Right hindlimb (tissue), 1 donor: ENCODE measurements at regions not wholly inside any gene's neighbourhood (a gene's known extent, or its start where the extent isn't known, plus 50 kb on each side); places are given as distances from the start of the nearest gene placed in this dataset.

Experiments
- DNase-seq: peaks from one replicate; pipeline ENCODE4 v3.0.0-alpha.2; 2018

GRCh38 chr22:25351631-25352293 lies 132.3 kb downstream of the CRYBB2 start:
- DNase-seq: no peak

DNA sequence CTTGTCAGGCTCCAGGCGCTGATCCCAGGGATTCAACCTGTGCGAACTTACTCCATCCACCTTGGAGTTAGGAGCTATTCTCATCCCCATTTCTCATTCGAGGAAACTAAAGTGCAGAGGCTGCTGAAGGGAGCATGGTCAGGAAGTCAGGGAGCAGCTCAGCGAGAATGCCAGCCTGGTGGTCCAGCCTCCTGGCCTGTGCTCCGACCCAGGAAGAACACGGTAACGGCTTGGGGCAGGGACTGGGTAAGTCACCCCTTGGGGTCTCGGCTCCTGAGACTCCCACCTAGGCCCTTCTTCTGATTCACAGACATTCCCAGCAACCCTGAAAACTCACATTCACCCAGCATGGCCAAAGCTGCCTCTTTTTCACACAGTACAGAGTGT lies 132.8 kb downstream of the CRYBB2 start:
- DNase-seq: no peak

DNA sequence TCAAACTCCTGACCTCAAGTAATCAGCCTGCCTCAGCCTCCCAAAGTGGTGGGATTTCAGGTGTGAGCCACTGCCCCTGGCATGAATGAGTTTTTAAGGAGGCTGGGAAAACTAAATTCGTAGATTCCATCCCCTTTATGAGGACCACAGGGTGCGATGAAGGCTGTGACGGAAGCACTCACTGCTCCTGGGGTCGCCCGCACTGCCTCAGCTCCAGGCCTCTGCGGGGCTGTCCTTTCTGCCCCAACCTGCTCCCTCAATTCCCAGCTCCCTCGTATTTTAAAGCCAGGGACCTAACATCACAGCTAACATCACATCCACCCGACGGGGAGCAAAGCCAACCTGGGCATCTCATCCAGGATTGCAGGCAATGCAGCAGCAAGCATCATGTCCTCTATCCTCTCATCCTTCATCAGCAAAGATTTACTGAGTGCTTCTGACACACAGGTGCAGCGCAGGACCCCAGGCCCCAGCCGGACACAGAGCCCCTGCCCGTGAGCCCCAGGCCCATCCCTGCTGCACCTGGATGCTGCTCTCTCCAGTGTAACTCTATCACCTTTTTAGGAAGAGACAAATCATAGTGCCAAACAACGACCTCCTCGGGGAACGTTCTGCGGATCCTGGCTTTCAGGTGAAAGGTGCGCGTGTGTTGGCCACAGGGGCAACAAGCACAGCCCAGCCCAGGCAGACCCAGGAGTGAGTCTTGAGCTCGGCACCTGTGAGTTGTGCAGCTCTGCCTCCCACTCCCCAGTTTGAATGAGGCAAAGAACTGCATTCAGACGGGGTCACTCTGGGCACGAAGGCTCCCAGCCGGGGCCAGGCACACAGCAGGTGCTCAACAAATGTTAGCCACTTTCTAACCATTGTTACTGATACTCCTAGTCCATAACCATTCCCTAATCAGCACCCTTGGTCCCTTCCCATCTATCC lies 134.3 kb downstream of the CRYBB2 start:
- DNase-seq: no peak

DNA sequence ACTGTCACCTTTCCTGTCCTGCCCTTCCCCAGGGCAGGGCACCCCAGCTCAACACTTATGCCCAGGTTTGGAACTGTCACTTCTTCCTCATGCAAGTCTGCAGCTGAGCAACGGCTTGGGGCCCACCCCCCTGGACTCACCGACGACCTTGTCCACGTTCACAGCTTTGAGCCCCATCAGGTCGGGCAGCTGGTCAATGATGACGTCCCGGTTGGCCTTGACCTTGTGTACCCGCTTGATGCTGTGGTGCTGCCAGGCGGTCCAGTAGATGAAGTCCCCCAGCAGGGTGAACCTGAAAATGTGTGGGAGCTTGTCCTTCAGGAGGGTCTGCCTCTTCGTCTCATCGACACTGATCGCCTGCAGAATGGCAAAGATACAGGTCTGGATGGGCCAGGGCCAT lies 135.0 kb downstream of the CRYBB2 start:
- no peak for DNase-seq

DNA sequence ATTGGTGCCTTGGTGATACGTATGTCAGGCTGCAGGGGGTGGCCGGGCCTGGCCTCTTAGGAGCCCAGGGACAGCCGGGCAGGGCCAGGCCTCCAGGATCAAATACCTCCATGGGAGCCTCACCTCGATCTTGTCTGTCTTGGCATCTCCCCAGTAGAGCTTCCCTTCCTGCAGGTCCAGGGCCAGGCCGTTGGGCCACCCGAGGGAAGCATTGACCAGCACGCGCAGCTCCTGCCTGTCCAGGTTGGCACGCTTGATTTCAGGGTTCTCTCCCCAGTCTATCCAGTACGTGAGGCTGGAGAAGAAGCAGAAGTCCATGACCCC lies 137.7 kb downstream of the CRYBB2 start:
- no peak for DNase-seq

- no peak for DNase-seq
These were observed 138.4 kb downstream of the CRYBB2 start for GRCh38 chr22:25357606-25358420.

DNA sequence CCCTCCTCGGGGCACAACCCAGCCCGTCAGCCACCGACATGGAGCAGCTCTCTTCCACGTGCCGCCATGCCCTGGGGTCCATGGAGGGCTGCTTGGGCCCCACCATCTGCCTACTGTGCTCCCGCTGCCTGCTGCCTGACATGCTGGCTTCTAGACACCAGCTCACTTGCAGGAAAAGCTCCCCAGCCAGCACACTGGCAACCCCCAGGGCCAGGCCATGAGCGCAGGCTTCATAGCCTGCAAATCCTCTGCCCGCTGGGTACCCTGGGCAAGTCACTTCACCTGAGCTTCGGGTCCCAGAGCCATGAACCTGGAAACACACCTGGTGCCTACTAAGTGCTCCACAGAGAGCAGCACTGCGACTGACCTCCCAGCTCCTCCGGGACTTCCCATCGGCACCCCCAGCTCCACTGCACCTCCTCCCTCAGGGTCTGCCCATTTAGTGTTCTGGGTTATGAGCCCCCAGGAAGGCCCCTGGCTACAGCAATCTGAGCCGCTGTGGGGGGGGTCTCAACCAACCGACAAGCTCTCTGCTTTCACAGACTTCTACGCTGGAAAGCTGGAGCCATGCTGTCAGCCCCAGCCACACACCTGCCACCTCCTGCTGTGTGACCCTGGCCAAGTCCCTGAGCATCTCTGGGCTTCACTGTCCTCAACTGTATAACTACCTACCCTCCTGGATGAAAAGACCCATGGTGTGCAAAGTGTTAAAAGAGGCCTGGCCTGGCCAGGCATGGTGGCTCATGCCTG lies 139.2 kb downstream of the CRYBB2 start:
- no peak for DNase-seq

DNA sequence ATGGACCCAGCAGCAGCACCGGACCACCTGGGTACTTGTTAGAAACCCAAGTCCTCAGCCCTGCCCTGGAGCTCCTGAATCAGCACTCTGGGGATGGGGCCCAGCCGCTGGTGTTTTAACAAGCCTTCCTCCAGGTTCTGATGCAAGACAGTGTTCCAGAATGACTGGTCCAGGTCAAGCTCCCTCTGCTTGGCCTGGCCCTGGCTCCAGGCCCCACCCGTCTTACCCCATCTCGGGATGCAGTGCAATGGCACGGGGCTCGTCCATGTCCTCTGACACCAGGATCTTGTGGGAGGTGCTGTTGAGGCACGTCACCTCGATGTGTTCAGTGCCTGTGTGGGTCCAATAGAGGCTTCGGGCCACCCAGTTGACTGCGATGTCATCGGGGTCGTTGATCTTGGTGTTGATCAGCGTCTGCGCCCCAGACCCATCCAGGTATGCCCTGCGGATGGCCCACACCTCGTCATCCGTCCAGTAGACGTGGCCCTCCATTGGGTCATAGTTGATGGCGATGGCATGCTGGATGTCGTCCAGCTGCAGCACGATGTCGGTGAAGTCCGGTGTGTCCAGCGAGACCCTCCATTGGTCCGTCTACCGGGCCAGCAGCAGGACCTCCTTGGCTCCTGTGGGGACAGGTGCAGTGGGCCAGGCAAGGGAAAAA lies 140.3 kb downstream of the CRYBB2 start:
- DNase-seq: no peak

- no peak for DNase-seq
These were observed 141.0 kb downstream of the CRYBB2 start for GRCh38 chr22:25360411-25360810.

DNA sequence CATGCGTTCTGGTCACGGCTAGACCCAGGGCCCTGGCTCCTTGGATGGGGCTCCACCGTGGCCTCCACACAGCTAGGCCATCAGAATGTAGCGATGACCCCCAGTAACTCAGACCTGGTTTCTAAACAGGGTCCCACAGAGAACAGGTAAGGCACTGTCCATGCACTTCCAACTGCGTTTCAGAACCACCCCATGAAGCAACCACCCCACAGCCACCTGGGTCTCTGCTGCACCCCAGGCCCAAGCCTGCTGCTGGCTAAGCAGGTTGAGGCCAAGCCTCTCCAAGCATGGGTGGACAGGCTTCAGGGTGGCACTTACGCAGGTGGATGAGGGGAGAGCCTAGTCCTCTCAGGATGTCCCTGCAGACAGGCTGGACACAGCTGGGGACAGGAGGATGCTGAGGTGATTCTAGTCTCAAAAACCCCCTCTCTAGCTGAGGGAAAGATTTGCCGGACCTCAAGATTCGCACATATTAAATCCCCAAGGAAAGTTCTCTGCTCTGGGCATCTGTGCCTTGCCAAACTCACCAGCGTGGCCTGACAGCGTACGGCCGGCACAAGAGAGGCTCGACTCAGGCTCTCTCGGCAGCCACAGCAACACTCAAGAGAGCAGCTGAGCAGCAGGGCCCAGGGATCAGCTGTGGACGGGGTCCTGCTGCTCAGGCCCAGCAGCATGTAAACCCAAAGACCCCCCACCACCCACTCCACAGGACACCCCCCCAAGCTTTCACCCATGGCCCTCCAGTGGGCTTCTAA lies 141.6 kb downstream of the CRYBB2 start:
- no peak for DNase-seq

- no peak for DNase-seq
These were observed 142.4 kb downstream of the CRYBB2 start for GRCh38 chr22:25361899-25362214.

- DNase-seq: peak; percentile 74
These were observed 142.9 kb downstream of the CRYBB2 start for GRCh38 chr22:25362215-25362882.

- no peak for DNase-seq
These were observed 143.4 kb downstream of the CRYBB2 start for GRCh38 chr22:25362883-25363240.

DNA sequence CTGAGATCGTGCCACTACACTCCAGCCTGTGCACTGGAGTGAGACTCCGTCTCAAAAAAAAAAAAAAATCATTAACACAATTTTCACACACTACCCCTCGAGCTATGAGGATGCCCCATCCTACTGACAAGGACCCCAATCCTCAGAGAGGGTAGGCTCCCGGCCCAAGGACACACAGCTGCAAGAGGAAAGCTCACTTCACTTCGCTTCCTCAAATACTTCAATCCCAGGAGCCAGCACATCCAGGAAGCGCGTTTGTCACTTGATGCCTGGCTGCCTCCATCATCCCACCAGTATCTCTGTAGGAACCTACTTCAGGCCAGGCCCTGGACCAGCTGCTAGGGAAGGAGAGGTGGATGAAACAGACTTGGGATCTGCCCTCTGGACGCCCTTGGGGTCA lies 144.0 kb downstream of the CRYBB2 start:
- DNase-seq: no peak

- DNase-seq: no peak
These were observed 144.8 kb downstream of the CRYBB2 start for GRCh38 chr22:25364281-25364680.

GRCh38 chr22:25364736-25365241 lies 145.3 kb downstream of the CRYBB2 start:
- DNase-seq: no peak

DNA sequence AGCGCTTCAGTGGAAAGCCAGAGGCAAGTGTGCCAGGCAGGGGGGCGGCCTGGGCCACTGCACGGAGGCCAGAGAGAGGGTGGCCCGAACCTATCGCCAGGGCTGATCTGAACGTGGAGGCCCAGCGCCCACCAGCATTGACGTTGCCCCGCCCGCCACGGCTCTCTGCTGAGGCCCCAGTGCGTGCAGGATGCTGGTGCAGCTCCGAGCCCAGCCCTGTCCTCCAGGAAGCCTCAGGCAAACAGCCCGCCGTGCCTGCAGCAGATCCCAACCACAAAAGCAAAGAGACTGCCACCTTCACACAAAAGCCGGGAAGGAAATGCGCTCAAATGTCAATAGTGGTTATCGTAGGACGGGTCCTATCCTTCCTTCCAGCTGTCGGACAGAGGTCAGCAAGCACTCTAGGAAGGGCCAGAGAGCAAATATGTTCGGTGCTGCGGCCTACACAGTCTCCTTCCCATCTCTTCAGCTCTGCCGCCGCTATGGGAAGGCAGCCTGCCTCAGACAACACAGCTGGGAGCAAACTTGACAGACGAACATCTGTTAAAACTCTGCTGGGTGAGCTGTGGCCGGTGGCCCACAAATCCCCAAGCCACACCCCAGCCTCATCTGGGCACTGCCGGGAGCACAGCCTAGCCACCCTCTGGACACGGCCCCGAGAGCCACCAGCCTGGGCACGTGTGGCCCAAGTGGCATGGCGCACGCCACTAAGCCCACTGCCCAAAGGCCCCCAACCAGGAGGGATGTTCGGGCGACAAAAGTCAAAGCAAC lies 146.2 kb downstream of the CRYBB2 start:
- peak; percentile 32 for DNase-seq

GRCh38 chr22:25366408-25366807 lies 147.0 kb downstream of the CRYBB2 start:
- no peak for DNase-seq

DNA sequence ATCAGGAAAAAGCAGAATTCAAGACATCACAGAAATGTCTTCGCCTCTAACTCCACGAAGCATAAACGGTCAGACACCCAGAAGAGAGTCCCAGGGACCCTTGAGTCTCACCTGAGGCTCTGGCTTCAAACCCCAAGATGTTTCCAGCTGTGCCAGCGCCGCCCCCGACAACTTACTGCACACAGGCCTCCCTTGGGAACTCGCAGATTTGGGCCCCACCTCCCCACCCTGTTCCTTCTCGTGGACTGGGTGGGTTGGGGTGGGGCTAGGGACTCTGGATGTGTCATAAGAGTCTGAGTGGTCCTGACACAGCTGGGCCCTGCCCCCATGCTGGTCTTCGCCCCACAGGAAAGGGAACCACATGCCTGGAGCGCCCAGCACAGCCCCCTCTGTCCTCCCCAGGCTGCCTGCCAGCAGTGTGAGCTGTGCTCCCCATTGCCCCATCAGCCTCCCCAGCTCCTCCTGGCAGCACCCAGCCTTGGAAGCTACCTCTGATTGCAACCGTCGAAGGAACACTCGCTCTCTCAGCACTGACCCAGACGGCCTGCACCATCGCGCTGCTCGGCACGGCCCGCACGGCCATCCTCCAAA lies 147.5 kb downstream of the CRYBB2 start:
- no peak for DNase-seq

DNA sequence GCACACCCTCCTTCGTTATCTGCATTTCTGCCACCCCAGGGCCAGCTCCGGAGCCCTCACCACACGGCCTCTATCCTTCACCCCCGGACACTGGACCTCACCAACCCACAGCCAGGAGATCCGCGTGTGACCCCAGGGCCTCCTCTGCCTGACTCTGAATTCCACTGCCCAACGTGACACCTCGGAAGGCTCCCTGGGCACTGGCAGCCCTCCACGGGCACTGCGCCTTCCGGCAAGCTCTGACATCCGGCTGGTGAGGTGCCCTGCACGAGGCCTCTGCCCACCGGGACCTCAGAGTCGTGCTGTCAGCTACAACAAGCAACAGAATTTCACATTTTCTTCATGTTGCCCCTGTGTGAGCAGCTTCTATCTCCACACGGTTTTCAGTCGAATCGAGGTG lies 148.3 kb downstream of the CRYBB2 start:
- no peak for DNase-seq
